CD1c-positive myeloid dendritic cell (primary cell): ENCODE measurements at regions not wholly inside any gene's neighbourhood (a gene's known extent, or its start where the extent isn't known, plus 50 kb on each side); places are given as distances from the start of the nearest gene placed in this dataset.

ENCODE experiments used
- DNase-seq: peaks from one replicate; pipeline ENCODE4 v3.0.0-alpha.2; 2016; ENCODE audit errors: extremely low spot score

DNA sequence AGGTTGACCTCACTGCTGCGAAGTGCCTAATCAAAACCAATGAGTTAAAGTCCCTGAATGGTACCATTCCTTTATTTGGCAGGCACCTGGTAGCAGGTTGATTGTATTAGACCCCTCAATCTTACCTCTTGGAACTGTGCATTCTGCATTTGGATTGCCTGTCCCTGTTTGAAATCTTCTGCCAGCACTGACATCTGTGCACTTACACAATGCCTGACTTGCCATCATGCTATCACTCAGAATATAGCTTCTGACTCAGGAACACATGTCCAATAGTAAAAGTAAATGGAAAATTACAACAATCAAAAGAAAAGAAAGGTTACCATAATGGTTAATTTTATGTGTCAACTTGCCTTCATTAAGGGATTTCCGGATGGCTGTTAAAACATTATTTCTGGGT is 366.0 kb upstream of the PDGFD start:
- no peak for DNase-seq

- DNase-seq, result no peak
These were observed 365.3 kb upstream of the PDGFD start for GRCh38 chr11:104529213-104529612.

DNA sequence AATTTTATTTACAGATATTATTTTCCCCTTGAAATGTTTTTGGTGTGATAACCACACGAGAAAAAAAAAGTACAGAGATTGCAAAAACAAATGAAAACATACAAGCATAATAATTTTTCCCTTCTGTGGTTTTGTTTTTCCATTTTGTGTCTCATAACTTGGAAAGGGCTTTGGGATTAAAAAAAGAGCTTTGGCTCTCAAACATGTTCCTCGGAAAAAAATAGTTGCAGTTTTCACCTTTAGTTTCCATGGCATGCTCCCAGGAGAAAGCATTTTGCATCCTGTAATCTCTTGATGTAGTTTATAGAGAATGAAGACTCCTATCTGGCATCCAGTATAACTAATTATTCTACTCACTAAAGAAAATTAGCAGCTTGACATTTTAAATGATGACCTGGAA is 362.1 kb upstream of the PDGFD start:
- DNase-seq, result no peak

GRCh38 chr11:104525416-104525815 is 361.5 kb upstream of the PDGFD start:
- no peak for DNase-seq

GRCh38 chr11:104524254-104524653 is 360.3 kb upstream of the PDGFD start:
- DNase-seq, result no peak

DNA sequence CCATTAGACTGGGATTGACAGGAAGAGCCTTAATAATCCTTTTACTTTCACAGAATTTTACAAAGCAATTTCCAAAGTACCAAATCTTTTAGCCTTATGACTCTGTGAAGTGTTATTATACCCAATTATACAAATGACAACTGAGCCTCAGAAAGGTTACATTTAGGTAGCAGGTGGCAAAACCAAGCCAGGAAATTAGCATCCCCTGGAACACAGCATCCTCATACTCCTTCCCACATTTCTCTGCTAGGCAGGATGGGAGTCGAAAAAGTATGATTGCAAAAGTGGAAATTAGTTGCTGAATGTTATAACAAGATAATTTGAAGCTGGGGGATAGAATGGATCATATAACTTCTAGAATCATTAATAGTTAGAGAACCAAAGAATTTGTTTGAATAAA is 359.7 kb upstream of the PDGFD start:
- no peak for DNase-seq

- no peak for DNase-seq
These were observed 358.7 kb upstream of the PDGFD start for GRCh38 chr11:104522650-104523049.

GRCh38 chr11:104522123-104522522 is 358.2 kb upstream of the PDGFD start:
- no peak for DNase-seq

GRCh38 chr11:104510169-104510568 is 346.2 kb upstream of the PDGFD start:
- DNase-seq, result no peak

DNA sequence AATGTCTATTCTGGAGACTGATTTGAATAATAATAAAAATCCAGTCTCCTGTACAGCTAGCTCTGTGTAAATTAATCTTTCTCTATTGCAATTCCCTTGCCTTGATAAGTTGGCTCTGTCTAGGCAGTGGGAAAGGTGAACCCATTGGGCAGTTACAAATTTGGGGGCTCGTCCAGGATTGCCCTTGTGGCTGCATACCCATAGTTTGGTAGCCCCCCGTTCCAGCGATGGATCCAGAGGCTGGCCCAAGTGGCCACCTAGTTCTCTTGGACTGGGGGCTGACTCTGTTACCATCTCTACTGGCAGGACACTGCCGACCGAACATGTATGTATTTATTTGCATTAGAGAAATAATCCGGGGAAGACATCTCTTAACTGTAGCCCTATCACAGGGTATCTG is 326.2 kb upstream of the PDGFD start:
- DNase-seq, result no peak

DNA sequence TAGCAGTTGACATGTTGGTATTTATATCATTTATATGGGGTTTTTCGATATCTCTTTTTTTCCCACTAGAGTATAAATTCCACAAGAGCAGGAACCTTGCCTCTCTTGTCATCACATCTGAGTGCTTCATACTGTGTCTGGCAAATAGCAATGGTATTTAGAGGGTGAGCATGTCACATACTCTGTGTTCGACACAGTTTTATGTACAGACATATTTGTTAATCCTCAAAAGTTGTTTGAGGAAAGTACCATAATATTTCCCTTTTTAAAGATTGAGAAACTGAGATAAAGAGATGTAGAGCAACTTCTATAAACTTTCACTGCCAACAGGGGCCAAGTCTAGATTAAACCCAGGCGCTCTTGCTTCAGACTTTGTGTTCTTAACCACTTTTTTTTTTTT is 324.6 kb upstream of the PDGFD start:
- no peak for DNase-seq

- DNase-seq, result no peak
These were observed 323.3 kb upstream of the PDGFD start for GRCh38 chr11:104487046-104487806.

GRCh38 chr11:104484804-104485554 is 321.0 kb upstream of the PDGFD start:
- DNase-seq, result no peak

- no peak for DNase-seq
These were observed 313.0 kb upstream of the PDGFD start for GRCh38 chr11:104476898-104477297.

DNA sequence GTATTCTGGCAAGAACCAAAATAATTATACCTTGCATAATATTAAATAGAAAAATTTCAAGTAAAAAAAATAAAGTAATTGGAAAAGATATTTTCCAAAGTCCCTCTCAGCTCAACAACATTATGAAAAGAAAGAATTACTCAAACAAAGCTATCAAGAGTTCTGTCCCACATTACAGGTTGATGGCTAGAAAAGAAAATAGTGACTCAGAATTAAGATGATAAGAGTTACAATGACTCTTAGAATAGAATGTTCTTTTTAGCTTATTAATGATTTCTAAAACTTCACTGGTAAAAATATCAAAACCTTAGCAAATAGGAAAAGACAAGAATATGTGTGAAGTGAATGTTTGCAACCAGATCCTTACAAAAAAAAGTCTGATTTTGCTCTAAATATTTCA is 312.5 kb upstream of the PDGFD start:
- no peak for DNase-seq

GRCh38 chr11:104467404-104467803 is 303.5 kb upstream of the PDGFD start:
- DNase-seq, result no peak

GRCh38 chr11:104465321-104465720 is 301.4 kb upstream of the PDGFD start:
- no peak for DNase-seq

DNA sequence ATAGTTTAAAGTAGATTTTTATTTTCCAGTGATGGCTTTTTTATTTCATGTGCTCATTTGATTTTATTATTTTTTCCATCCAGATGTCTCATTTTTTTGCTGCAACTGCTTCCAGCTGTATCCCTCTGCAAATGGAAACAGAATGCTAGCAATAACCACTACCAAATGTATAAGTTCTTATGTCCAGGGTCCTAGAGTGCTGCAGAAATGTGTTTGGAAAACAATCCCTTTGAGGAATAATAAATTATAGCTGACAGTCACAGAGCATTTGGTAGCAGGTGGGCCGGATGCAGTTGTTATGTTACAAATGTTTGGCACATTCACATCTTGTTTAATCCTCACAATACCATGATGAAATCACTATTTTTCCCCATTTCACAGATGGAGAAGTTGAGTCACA is 300.7 kb upstream of the PDGFD start:
- no peak for DNase-seq

GRCh38 chr11:104462341-104462740 is 298.4 kb upstream of the PDGFD start:
- no peak for DNase-seq

DNA sequence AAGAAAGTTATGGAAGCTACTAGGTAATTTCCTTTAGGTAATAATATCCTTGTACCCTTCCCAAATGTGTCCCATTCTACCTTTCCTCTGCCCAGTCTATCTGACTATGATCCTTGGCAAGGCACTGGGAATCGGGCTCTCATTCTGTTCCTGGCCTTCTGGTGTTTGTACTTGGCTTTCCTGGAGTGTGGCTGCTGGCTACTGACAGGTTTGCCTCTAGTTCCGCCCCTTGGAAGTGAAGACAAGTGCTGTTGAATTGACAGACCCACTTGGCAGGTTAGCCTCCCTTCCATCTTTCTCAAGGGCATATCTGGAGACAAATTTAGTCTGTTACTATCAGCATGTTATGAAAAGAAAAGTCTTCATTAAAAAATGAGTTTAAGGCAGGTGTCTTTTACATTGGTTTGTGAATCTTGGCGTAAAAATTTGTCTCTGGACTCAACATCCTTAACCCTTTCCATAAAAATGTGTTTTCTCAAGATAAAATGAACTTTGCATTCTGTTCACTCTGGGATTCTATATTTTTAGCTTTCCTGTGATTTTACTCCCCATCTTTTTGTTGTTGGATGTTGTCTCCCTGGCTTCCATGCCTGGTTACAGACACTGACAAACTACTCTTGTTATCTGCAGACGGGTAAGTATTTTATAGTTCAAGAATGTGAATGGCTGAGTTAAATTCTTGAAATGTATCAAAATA is 287.4 kb upstream of the PDGFD start:
- no peak for DNase-seq

DNA sequence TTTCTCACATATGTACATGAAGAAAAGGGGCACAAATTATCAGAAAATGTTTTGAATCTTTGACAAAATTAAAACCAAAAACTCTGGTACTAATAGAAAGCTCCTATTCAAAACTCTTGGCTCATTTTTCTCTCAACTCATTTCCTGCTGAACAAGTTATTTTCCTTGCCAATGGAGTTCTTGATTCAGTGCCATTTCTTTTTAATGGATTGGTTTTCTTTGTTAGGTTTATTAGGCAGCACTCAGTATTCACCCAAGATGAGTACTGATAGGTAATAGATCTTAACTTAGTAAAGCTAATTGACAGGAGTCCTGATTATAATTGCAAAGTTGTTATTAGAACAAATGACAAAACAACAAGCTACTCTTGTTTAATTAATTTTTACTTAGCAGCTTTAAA is 279.4 kb upstream of the PDGFD start:
- DNase-seq, result no peak

- peak; percentile 3 for DNase-seq
These were observed 278.4 kb upstream of the PDGFD start for GRCh38 chr11:104442321-104442720.

DNA sequence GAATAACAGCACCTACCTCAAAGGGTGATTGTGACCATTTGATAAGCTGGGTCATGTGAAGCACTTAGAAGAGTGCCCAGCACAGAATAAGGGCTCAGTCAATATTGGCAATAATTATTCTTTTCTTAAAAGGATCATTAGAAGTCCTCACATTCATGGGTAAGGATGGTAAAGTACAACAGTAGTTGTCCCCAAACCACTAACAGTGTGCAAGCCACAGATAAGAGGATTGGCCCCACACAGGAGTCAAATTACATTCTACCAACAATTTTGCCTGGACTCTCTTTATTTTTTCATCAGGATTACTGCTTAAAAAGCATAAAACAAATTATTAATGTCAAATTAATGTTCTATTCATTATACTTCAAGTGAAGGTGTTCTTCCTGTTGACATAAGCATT is 271.5 kb upstream of the PDGFD start:
- DNase-seq, result no peak
